ENCODE measurements at regions not wholly inside any gene's neighbourhood (a gene's known extent, or its start where the extent isn't known, plus 50 kb on each side); places are given as distances from the start of the nearest gene placed in this dataset.
"Not testable (repeated sequence)": the region's sequence is repeated elsewhere in the genome, so short reads cannot be mapped to it uniquely, and the experiment has no call there.

DNA sequence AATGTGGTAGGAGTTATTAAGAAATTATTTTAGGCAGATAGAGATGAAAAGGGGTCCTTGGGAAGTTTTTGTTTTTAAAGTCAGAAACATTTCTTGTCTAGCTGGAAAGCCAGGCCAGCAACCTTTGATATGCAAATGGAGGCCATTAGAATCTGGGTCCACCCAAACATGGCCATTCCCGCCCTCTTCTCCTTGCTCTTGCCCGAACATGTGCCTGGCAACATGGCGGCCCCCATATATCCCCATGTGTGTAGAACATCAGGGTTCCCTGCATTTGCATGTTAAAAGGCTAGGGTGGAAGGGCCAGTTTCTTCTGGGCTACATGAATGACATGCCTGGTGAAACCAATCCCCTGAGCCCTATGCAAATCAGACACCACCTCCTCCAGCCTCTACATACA, 80.7 kb upstream of the PLAC8 start:
- no peak for DNase-seq (ENCODE audit: low read depth)
- Histone ChIP-seq H3K4me1 (ENCODE audit: control insufficient read depth, insufficient read depth, low read length) (peaks cover 9% of the 10 kb centered on the region), H3K27me3 (replicated peaks; ENCODE audit: control insufficient read depth, insufficient read depth, low read length) (no peaks in the 10 kb centered on the region), H3K4me3 (ENCODE audit: low read length) (no peak overlapping the region), H3K9me3 (ENCODE audit: control insufficient read depth, low read length) (no peaks in the 10 kb centered on the region), H3K36me3 (ENCODE audit: control insufficient read depth, insufficient read depth, low read length, severe bottlenecking) (no peaks in the 10 kb centered on the region), H3K9ac (ENCODE audit: low read length) (no peak overlapping the region)

DNA sequence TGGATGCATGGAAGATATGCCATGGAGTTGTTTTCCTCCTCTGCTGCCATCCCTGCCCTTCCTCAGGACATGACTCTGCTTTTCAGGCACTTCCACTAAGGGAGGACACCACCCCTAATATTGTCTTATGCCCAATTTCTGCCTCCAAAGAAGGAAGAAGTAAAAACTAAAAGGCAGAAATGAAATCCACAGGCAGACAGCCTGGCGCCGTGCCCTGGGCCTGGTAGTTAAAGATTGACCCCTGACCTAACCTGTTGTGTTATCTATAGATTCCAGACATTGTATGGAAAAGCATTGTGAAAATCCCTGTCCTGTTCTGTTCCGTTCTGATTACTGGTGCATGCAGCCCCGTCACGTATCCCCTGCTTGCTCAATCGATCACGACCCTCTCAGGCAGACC, 80.1 kb upstream of the PLAC8 start:
- H3K9ac ChIP-seq (ENCODE audit: low read length); H3K27me3 ChIP-seq (replicated peaks; ENCODE audit: control insufficient read depth, insufficient read depth, low read length); DNase-seq (ENCODE audit: low read depth); H3K9me3 ChIP-seq (ENCODE audit: control insufficient read depth, low read length); H3K36me3 ChIP-seq (ENCODE audit: control insufficient read depth, insufficient read depth, low read length, severe bottlenecking); H3K4me3 ChIP-seq (ENCODE audit: low read length); H3K4me1 ChIP-seq (ENCODE audit: control insufficient read depth, insufficient read depth, low read length): not testable (repeated sequence)

- no peak overlapping the region for H3K9ac ChIP-seq (ENCODE audit: low read length)
- DNase-seq (ENCODE audit: low read depth), result no peak
- no peak overlapping the region for H3K4me3 ChIP-seq (ENCODE audit: low read length)
- H3K9me3 ChIP-seq (ENCODE audit: control insufficient read depth, low read length), result no peaks in the 10 kb centered on the region
- no peaks in the 10 kb centered on the region for H3K36me3 ChIP-seq (ENCODE audit: control insufficient read depth, insufficient read depth, low read length, severe bottlenecking)
- peaks cover 3% of the 10 kb centered on the region for H3K4me1 ChIP-seq (ENCODE audit: control insufficient read depth, insufficient read depth, low read length)
- H3K27me3 ChIP-seq (replicated peaks; ENCODE audit: control insufficient read depth, insufficient read depth, low read length), result peaks cover 2% of the 10 kb centered on the region
Observed at GRCh38 chr4:83192634-83193033, 78.1 kb upstream of the PLAC8 start.

GRCh38 chr4:83191026-83191425, 76.5 kb upstream of the PLAC8 start:
- Histone ChIP-seq H3K36me3 (ENCODE audit: control insufficient read depth, insufficient read depth, low read length, severe bottlenecking) (no peaks in the 10 kb centered on the region), H3K9me3 (ENCODE audit: control insufficient read depth, low read length) (no peaks in the 10 kb centered on the region), H3K27me3 (replicated peaks; ENCODE audit: control insufficient read depth, insufficient read depth, low read length) (peaks cover 2% of the 10 kb centered on the region), H3K9ac (ENCODE audit: low read length) (no peak overlapping the region), H3K4me3 (ENCODE audit: low read length) (no peak overlapping the region), H3K4me1 (ENCODE audit: control insufficient read depth, insufficient read depth, low read length) (no peaks in the 10 kb centered on the region)
- no peak for DNase-seq (ENCODE audit: low read depth)

- no peak overlapping the region for H3K9ac ChIP-seq (ENCODE audit: low read length)
- H3K4me3 ChIP-seq (ENCODE audit: low read length), result no peak overlapping the region
- no peak for DNase-seq (ENCODE audit: low read depth)
- no peaks in the 10 kb centered on the region for H3K4me1 ChIP-seq (ENCODE audit: control insufficient read depth, insufficient read depth, low read length)
- H3K27me3 ChIP-seq (replicated peaks; ENCODE audit: control insufficient read depth, insufficient read depth, low read length), result peaks cover 2% of the 10 kb centered on the region
- no peaks in the 10 kb centered on the region for H3K36me3 ChIP-seq (ENCODE audit: control insufficient read depth, insufficient read depth, low read length, severe bottlenecking)
- H3K9me3 ChIP-seq (ENCODE audit: control insufficient read depth, low read length), result no peaks in the 10 kb centered on the region
Observed at GRCh38 chr4:83189631-83190136, 75.2 kb upstream of the PLAC8 start.

GRCh38 chr4:83180431-83180968, 66.0 kb upstream of the PLAC8 start:
- H3K36me3 ChIP-seq (ENCODE audit: control insufficient read depth, insufficient read depth, low read length, severe bottlenecking), result no peaks in the 10 kb centered on the region
- H3K9me3 ChIP-seq (ENCODE audit: control insufficient read depth, low read length), result no peaks in the 10 kb centered on the region
- H3K4me3 ChIP-seq (ENCODE audit: low read length), result no peak overlapping the region
- H3K4me1 ChIP-seq (ENCODE audit: control insufficient read depth, insufficient read depth, low read length), result no peaks in the 10 kb centered on the region
- H3K9ac ChIP-seq (ENCODE audit: low read length), result no peak overlapping the region
- no peak for DNase-seq (ENCODE audit: low read depth)
- H3K27me3 ChIP-seq (replicated peaks; ENCODE audit: control insufficient read depth, insufficient read depth, low read length), result peaks cover 2% of the 10 kb centered on the region

DNA sequence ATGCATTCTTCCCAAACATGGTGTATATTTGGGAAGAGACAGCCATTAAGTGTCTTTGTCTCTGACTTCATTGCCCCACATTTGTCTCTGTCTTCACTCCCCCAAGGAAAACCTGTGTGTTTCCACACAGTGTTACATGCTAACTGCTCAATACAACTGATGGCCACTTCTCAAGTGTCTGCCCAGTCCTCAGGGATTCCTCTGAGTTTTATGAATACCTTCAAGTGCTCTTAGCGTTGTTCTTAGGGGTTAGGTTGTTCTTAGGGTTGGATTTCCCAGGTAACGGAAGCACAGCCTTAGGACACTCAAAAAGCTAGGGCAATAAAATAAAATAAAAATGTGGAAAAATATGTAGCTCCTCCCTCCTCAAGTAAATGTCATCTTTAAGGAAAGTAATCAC, 64.7 kb upstream of the PLAC8 start:
- DNase-seq (ENCODE audit: low read depth), result no peak
- H3K4me1 ChIP-seq (ENCODE audit: control insufficient read depth, insufficient read depth, low read length), result no peaks in the 10 kb centered on the region
- H3K27me3 ChIP-seq (replicated peaks; ENCODE audit: control insufficient read depth, insufficient read depth, low read length), result peaks cover 4% of the 10 kb centered on the region
- H3K9me3 ChIP-seq (ENCODE audit: control insufficient read depth, low read length), result no peaks in the 10 kb centered on the region
- no peaks in the 10 kb centered on the region for H3K36me3 ChIP-seq (ENCODE audit: control insufficient read depth, insufficient read depth, low read length, severe bottlenecking)
- no peak overlapping the region for H3K9ac ChIP-seq (ENCODE audit: low read length)
- no peak overlapping the region for H3K4me3 ChIP-seq (ENCODE audit: low read length)

DNA sequence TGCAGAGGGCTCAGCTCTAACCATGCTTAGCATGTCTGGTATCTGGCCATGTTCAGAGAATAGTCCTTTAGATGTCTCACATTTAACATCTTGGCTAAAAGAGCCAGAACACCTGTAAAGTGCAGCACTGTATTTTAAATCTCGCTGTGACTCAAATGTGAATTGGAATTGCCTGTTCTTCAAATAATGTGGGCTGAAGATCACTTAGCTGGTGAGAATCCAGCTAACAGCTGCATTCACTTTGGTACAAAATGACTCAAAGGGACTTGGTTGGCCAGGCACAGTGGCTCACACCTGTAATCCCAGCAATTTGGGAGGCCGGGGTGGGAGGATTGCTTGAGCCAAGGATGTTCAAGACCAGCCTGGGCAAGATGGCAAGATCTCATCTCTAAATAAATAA, 63.5 kb upstream of the PLAC8 start:
- no peaks in the 10 kb centered on the region for H3K36me3 ChIP-seq (ENCODE audit: control insufficient read depth, insufficient read depth, low read length, severe bottlenecking)
- H3K4me1 ChIP-seq (ENCODE audit: control insufficient read depth, insufficient read depth, low read length), result no peaks in the 10 kb centered on the region
- no peak for DNase-seq (ENCODE audit: low read depth)
- peaks cover 4% of the 10 kb centered on the region for H3K27me3 ChIP-seq (replicated peaks; ENCODE audit: control insufficient read depth, insufficient read depth, low read length)
- no peaks in the 10 kb centered on the region for H3K9me3 ChIP-seq (ENCODE audit: control insufficient read depth, low read length)
- H3K4me3 ChIP-seq (ENCODE audit: low read length), result no peak overlapping the region
- H3K9ac ChIP-seq (ENCODE audit: low read length), result no peak overlapping the region

GRCh38 chr4:83177182-83177581, 62.7 kb upstream of the PLAC8 start:
- H3K36me3 ChIP-seq (ENCODE audit: control insufficient read depth, insufficient read depth, low read length, severe bottlenecking), result no peaks in the 10 kb centered on the region
- DNase-seq (ENCODE audit: low read depth), result no peak
- no peak overlapping the region for H3K9ac ChIP-seq (ENCODE audit: low read length)
- H3K4me3 ChIP-seq (ENCODE audit: low read length), result no peak overlapping the region
- H3K4me1 ChIP-seq (ENCODE audit: control insufficient read depth, insufficient read depth, low read length), result no peaks in the 10 kb centered on the region
- no peaks in the 10 kb centered on the region for H3K9me3 ChIP-seq (ENCODE audit: control insufficient read depth, low read length)
- peaks cover 4% of the 10 kb centered on the region for H3K27me3 ChIP-seq (replicated peaks; ENCODE audit: control insufficient read depth, insufficient read depth, low read length)

GRCh38 chr4:83174844-83175414, 60.4 kb upstream of the PLAC8 start:
- peaks cover 2% of the 10 kb centered on the region for H3K27me3 ChIP-seq (replicated peaks; ENCODE audit: control insufficient read depth, insufficient read depth, low read length)
- no peaks in the 10 kb centered on the region for H3K9me3 ChIP-seq (ENCODE audit: control insufficient read depth, low read length)
- DNase-seq (ENCODE audit: low read depth), result no peak
- no peak overlapping the region for H3K4me3 ChIP-seq (ENCODE audit: low read length)
- H3K36me3 ChIP-seq (ENCODE audit: control insufficient read depth, insufficient read depth, low read length, severe bottlenecking), result no peaks in the 10 kb centered on the region
- H3K4me1 ChIP-seq (ENCODE audit: control insufficient read depth, insufficient read depth, low read length), result peaks cover 11% of the 10 kb centered on the region
- H3K9ac ChIP-seq (ENCODE audit: low read length), result no peak overlapping the region

DNA sequence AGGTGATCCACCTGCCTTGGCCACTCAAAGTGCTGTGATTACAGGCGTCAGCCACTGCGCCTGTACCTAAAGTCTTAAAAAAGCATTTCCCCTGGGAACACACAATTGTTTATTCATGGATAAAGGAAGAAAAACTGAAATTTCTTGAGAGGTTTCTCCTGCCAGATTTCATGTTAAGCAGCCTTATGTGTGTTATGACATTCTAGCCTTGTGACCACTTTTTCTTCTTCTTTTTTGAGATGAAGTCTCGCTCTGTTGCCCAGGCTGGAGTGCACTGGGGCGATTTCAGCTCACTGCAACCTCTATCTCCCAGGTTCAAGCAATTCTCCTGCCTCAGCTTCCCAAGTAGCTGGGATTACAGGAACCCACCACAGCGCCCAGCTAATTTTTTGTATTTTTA, 57.8 kb upstream of the PLAC8 start:
- Histone ChIP-seq H3K4me3 (ENCODE audit: low read length) (no peak overlapping the region), H3K36me3 (ENCODE audit: control insufficient read depth, insufficient read depth, low read length, severe bottlenecking) (no peaks in the 10 kb centered on the region), H3K4me1 (ENCODE audit: control insufficient read depth, insufficient read depth, low read length) (peaks cover 11% of the 10 kb centered on the region), H3K27me3 (replicated peaks; ENCODE audit: control insufficient read depth, insufficient read depth, low read length) (peaks cover 2% of the 10 kb centered on the region), H3K9ac (ENCODE audit: low read length) (no peak overlapping the region), H3K9me3 (ENCODE audit: control insufficient read depth, low read length) (no peaks in the 10 kb centered on the region)
- no peak for DNase-seq (ENCODE audit: low read depth)
